CD14-positive monocyte (primary cell): ENCODE measurements at regions not wholly inside any gene's neighbourhood (a gene's known extent, or its start where the extent isn't known, plus 50 kb on each side); places are given as distances from the start of the nearest gene placed in this dataset.

ENCODE experiments used
- DNase-seq, 3 donors: peaks; one replicate each; pipeline ENCODE4 v3.0.0-alpha.2; 2011 to 2022
- H2AFZ ChIP-seq: 2 replicates; pipeline ENCODE4 v1.6.0; 2012; ENCODE audit warnings: mild to moderate bottlenecking, low read depth, low read length, inconsistent platforms; ENCODE audit not compliant: insufficient read depth, poor library complexity, severe bottlenecking
- H3K27ac ChIP-seq, 2 donors: 1 replicate in 1 of 2; 2 replicates in 1 of 2; pipeline ENCODE4 v1.5.1; 2012 to 2013; ENCODE audit warnings: low read length in 2 of 2, control low read depth in 1 of 2, inconsistent platforms in 1 of 2, low read depth in 1 of 2, mild to moderate bottlenecking in 1 of 2
- H3K27me3 ChIP-seq, 2 donors: one replicate each; pipeline versions ENCODE4 v1.6.0 to v1.6.1; 2011 to 2013; ENCODE audit warnings: low read length in 2 of 2; ENCODE audit not compliant: control insufficient read depth in 2 of 2, insufficient read depth in 2 of 2
- H3K36me3 ChIP-seq, 2 donors: replicated peaks in 1 of 2; 1 replicate in 1 of 2; 2 replicates in 1 of 2; pipeline versions ENCODE4 v1.5.1 to v1.6.1; 2012 to 2013; ENCODE audit warnings: low read length in 2 of 2, control low read depth in 1 of 2, inconsistent platforms in 1 of 2, mild to moderate bottlenecking in 1 of 2; ENCODE audit not compliant: insufficient read depth in 2 of 2, control insufficient read depth in 1 of 2
- H3K4me1 ChIP-seq, 2 donors: 1 replicate in 1 of 2; 2 replicates in 1 of 2; pipeline versions ENCODE4 v1.5.1 to v1.6.1; 2012 to 2013; ENCODE audit warnings: low read length in 2 of 2, control low read depth in 1 of 2, inconsistent platforms in 1 of 2, mild to moderate bottlenecking in 1 of 2, moderate library complexity in 1 of 2; ENCODE audit not compliant: insufficient read depth in 2 of 2, control insufficient read depth in 1 of 2
- H3K4me2 ChIP-seq: replicated peaks from 2 replicates; pipeline ENCODE3; 2012; ENCODE audit warnings: low read length, moderate library complexity, mild to moderate bottlenecking; ENCODE audit not compliant: poor library complexity, severe bottlenecking; ENCODE audit errors: extremely low read depth
- H3K4me3 ChIP-seq, 3 experiments: fragments of 200-600 bp in 1 of 3; sonication (generic) in 1 of 3; replicated peaks in 1 of 3; 1 replicate in 2 of 3; 2 replicates in 1 of 3; pipeline ENCODE4 v1.5.1; 2011 to 2013; ENCODE audit warnings: low read length in 3 of 3, mild to moderate bottlenecking in 3 of 3, control low read depth in 2 of 3, low read depth in 2 of 3, inconsistent platforms in 1 of 3, moderate library complexity in 1 of 3
- H3K79me2 ChIP-seq: 2 replicates; pipeline ENCODE4 v1.6.0; 2012; ENCODE audit warnings: mild to moderate bottlenecking, control low read depth, inconsistent platforms, low read length, moderate library complexity; ENCODE audit not compliant: insufficient read depth
- H3K9ac ChIP-seq: 2 replicates; pipeline ENCODE4 v1.6.0; 2017; ENCODE audit warnings: low read length, mild to moderate bottlenecking; ENCODE audit not compliant: insufficient read depth, poor library complexity, severe bottlenecking
- H3K9me3 ChIP-seq, 2 donors: replicated peaks in 1 of 2; 1 replicate in 1 of 2; 2 replicates in 1 of 2; pipeline versions ENCODE4 v1.5.1 to v1.6.1; 2012 to 2013; ENCODE audit warnings: low read length in 2 of 2, control low read depth in 1 of 2; ENCODE audit not compliant: control insufficient read depth in 1 of 2, insufficient read depth in 1 of 2
- H4K20me1 ChIP-seq: 2 replicates; pipeline ENCODE4 v1.6.0; 2012; ENCODE audit warnings: mild to moderate bottlenecking, low read length, control low read depth, moderate library complexity; ENCODE audit not compliant: insufficient read depth
- H3K27ac Mint-ChIP-seq, 7 donors: one replicate each; pipeline ENCODE4 v1.8.0; 2020; ENCODE audit warnings: mild to moderate bottlenecking in 7 of 7, mixed read lengths in 7 of 7, moderate library complexity in 6 of 7, inconsistent platforms in 2 of 7
- H3K27me3 Mint-ChIP-seq, 3 donors: one replicate each; pipeline ENCODE4 v1.8.0; 2021 to 2022; ENCODE audit warnings: low read depth in 3 of 3, mild to moderate bottlenecking in 3 of 3, mixed read lengths in 3 of 3, moderate library complexity in 3 of 3, inconsistent platforms in 1 of 3
- H3K36me3 Mint-ChIP-seq, 2 donors: one replicate each; pipeline ENCODE4 v1.8.0; 2020; ENCODE audit warnings: mixed read lengths in 2 of 2, inconsistent platforms in 1 of 2, mild to moderate bottlenecking in 1 of 2
- H3K4me1 Mint-ChIP-seq: one replicate; pipeline ENCODE4 v1.8.0; 2020; ENCODE audit warnings: mild to moderate bottlenecking, mixed read lengths
- H3K4me3 Mint-ChIP-seq, 2 donors: one replicate each; pipeline ENCODE4 v1.8.0; 2020; ENCODE audit warnings: mild to moderate bottlenecking in 2 of 2, mixed read lengths in 2 of 2, moderate library complexity in 1 of 2
- H3K9me3 Mint-ChIP-seq, 7 donors: one replicate each; pipeline ENCODE4 v1.8.0; 2020 to 2022; ENCODE audit warnings: mixed read lengths in 7 of 7, mild to moderate bottlenecking in 6 of 7, moderate library complexity in 6 of 7, inconsistent platforms in 2 of 7
- CTCF ChIP-seq: fragments of 200-600 bp; IDR thresholded peaks from one replicate; pipeline ENCODE4 v1.8.0; 2022; ENCODE audit warnings: antibody characterized with exemption, mild to moderate bottlenecking
- whole genome bisulfite sequencing: methylation state at CpG from one replicate; pipeline ENCODE4 v1.1.5; 2013; ENCODE audit warnings: missing lambda C conversion rate; ENCODE audit not compliant: insufficient coverage; 5-methylcytosine and 5-hydroxymethylcytosine counted together
- intact Hi-C, 2 donors: fragments of 100-400 bp; cut with micrococcal nuclease; formaldehyde crosslinking; loops; one replicate each; pipeline versions ENCODE4 v1.15.0 to v1.15.1; 2023

GRCh38 chr4:77236806-77237205, 79.8 kb downstream of the CCNG2 start:
- Mint-ChIP-seq H3K27me3 (peaks cover 0 to 2% (median 2%) of the 10 kb centered on the region in 3 donors), H3K4me1 (no peaks in the 10 kb centered on the region), H3K4me3 (no peak overlapping the region), H3K36me3 (no peaks in the 10 kb centered on the region), H3K9me3 (peaks cover 0 to 2% (median 0%) of the 10 kb centered on the region in 7 donors), H3K27ac (no peak overlapping the region)
- no peak overlapping the region for H3K27ac ChIP-seq
- no peak overlapping the region for H3K9ac ChIP-seq
- no peaks in the 10 kb centered on the region for H4K20me1 ChIP-seq
- intact Hi-C loops, result no loop called here
- H3K4me1 ChIP-seq, result no peaks in the 10 kb centered on the region
- no peaks in the 10 kb centered on the region for H3K27me3 ChIP-seq
- no peaks in the 10 kb centered on the region for H3K79me2 ChIP-seq
- no peak overlapping the region for H3K4me2 ChIP-seq
- WGBS, result 75% methylated on average over 1 of the region's 3 CpGs
- no peak overlapping the region for H2AFZ ChIP-seq
- H3K36me3 ChIP-seq, result no peaks in the 10 kb centered on the region
- H3K4me3 ChIP-seq, result no peak overlapping the region
- TF ChIP-seq CTCF, result no peak
- H3K9me3 ChIP-seq, result no peaks in the 10 kb centered on the region
- DNase-seq, result no peak

GRCh38 chr4:77240469-77241066, 83.6 kb downstream of the CCNG2 start:
- intact Hi-C loops, result no loop called here
- H3K9ac ChIP-seq, result no peak overlapping the region
- 30% methylated on average over 7 of the region's 10 CpGs for WGBS
- H3K4me3 ChIP-seq, result no peak overlapping the region
- peak in 1 of 3 donors; percentile 15 for DNase-seq
- no peaks in the 10 kb centered on the region for H4K20me1 ChIP-seq
- no peak overlapping the region for H3K4me2 ChIP-seq
- no peaks in the 10 kb centered on the region for H3K36me3 ChIP-seq
- Mint-ChIP-seq H3K36me3 (no peaks in the 10 kb centered on the region), H3K27ac (no peak overlapping the region), H3K4me3 (no peak overlapping the region), H3K4me1 (no peaks in the 10 kb centered on the region), H3K9me3 (peaks cover 0 to under 1% (median 0%) of the 10 kb centered on the region in 7 donors), H3K27me3 (peaks cover 0 to 2% (median 1%) of the 10 kb centered on the region in 3 donors)
- H3K9me3 ChIP-seq, result no peaks in the 10 kb centered on the region
- no peak overlapping the region for H2AFZ ChIP-seq
- no peak overlapping the region for H3K27ac ChIP-seq
- no peaks in the 10 kb centered on the region for H3K27me3 ChIP-seq
- no peaks in the 10 kb centered on the region for H3K79me2 ChIP-seq
- H3K4me1 ChIP-seq, result no peaks in the 10 kb centered on the region
- TF ChIP-seq CTCF, result peak; percentile 63
